NB4 (cell line): ENCODE measurements at regions not wholly inside any gene's neighbourhood (a gene's known extent, or its start where the extent isn't known, plus 50 kb on each side); places are given as distances from the start of the nearest gene placed in this dataset.

ENCODE experiments used
- DNase-seq: peaks from one replicate; pipeline ENCODE4 v3.0.0; 2010; ENCODE audit warnings: low read depth
- H3K4me3 ChIP-seq: one replicate; pipeline ENCODE4 v1.5.1; 2011; ENCODE audit warnings: mild to moderate bottlenecking, low read depth, low read length, moderate library complexity
- MYC ChIP-seq: IDR thresholded peaks from 2 replicates; pipeline ENCODE4 v1.6.1; 2011; ENCODE audit warnings: low read depth, low read length
- POLR2A ChIP-seq: IDR thresholded peaks from 2 replicates; pipeline ENCODE4 v1.6.1; 2011; ENCODE audit warnings: mild to moderate bottlenecking; ENCODE audit not compliant: insufficient read length; ENCODE audit errors: extremely low read depth
- TF ChIP-seq, protein P1 (sequence below): IDR thresholded peaks from one replicate; pipeline ENCODE4 v1.5.1; 2012; ENCODE audit warnings: low read depth, low read length
- TF ChIP-seq, protein P2 (sequence below): IDR thresholded peaks from 2 replicates; pipeline ENCODE4 v1.6.1; 2011; ENCODE audit warnings: low read depth, low read length

GRCh38 chr4:189763583-189763982, 177.1 kb upstream of the FRG1 start:
- H3K4me3 ChIP-seq: no peak overlapping the region
- no peak for DNase-seq
- TF ChIP-seq, protein P1, sequence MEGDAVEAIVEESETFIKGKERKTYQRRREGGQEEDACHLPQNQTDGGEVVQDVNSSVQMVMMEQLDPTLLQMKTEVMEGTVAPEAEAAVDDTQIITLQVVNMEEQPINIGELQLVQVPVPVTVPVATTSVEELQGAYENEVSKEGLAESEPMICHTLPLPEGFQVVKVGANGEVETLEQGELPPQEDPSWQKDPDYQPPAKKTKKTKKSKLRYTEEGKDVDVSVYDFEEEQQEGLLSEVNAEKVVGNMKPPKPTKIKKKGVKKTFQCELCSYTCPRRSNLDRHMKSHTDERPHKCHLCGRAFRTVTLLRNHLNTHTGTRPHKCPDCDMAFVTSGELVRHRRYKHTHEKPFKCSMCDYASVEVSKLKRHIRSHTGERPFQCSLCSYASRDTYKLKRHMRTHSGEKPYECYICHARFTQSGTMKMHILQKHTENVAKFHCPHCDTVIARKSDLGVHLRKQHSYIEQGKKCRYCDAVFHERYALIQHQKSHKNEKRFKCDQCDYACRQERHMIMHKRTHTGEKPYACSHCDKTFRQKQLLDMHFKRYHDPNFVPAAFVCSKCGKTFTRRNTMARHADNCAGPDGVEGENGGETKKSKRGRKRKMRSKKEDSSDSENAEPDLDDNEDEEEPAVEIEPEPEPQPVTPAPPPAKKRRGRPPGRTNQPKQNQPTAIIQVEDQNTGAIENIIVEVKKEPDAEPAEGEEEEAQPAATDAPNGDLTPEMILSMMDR: no peak
- TF ChIP-seq, protein P2, sequence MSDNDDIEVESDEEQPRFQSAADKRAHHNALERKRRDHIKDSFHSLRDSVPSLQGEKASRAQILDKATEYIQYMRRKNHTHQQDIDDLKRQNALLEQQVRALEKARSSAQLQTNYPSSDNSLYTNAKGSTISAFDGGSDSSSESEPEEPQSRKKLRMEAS: no peak
- TF ChIP-seq MYC: no peak
- TF ChIP-seq POLR2A: no peak

DNA sequence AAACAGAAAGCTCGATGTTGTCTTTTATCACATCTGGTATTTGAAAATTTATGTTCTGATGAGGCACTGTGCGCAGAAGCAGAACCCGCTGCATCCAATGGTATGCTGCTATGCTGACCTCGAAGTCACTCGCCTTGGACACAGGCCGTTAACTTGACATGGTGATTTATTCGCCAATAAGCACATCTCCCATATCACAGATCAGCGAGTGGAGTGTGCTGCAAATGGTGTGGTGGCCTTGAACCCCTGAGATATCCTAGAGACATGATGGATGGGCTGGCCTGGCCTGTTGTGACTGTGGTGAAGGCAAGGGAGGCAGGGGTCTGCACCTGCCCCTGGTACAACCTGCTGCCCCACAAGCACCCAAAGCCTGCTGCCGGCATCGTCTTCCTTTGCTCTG, 175.4 kb upstream of the FRG1 start:
- no peak for DNase-seq
- no peak overlapping the region for H3K4me3 ChIP-seq
- TF ChIP-seq, protein P2: no peak
- no peak for TF ChIP-seq MYC
- TF ChIP-seq, protein P1: no peak
- no peak for TF ChIP-seq POLR2A

DNA sequence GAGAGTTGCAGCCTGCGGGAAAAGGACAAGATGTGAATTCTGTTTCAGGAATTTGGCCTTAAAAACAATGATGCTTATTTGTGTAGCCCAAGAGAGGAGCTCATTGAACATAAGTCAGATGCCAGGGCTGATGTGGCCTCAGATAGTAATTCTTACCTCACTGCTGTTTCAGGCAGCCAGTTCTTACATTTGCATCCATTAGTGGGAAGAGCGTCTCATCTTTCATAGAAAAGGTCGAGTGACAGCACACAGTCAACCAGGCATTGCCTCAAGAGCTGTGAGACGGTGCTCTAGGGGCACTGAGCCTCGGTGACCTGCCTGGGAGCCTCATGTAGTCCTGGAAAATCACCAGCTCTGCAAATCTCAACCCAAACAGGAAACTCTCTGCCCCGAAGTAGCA, 174.9 kb upstream of the FRG1 start:
- no peak for DNase-seq
- no peak overlapping the region for H3K4me3 ChIP-seq
- TF ChIP-seq, protein P2: no peak
- TF ChIP-seq, protein P1: no peak
- TF ChIP-seq MYC (no peak), POLR2A (no peak)

- no peak for TF ChIP-seq MYC
- TF ChIP-seq, protein P1: no peak
- TF ChIP-seq POLR2A: no peak
- TF ChIP-seq, protein P2: no peak
- no peak overlapping the region for H3K4me3 ChIP-seq
- DNase-seq: no peak
Measured at GRCh38 chr4:189767941-189768340, 172.7 kb upstream of the FRG1 start.

DNA sequence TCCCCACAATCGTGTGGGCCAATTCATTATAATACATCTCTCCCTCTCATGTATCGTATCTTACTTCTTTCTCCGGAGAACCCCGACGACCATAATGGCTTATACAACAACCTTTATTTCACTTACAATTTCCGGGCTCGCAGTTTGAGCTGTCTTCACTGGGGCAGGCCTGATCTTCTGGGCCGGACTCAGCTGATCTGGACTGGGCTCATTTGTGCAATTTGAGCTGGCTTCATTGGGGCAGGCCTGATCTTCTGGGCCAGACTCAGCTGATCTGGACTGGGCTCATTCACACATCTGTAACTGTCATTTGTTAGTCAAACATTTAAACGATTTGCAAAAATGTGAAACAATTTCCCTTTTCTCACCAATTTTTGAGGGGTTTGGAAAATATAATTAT, 171.5 kb upstream of the FRG1 start:
- DNase-seq: no peak
- TF ChIP-seq, protein P1: no peak
- TF ChIP-seq POLR2A (no peak), MYC (no peak)
- TF ChIP-seq, protein P2: no peak
- no peak overlapping the region for H3K4me3 ChIP-seq
